ENCODE measurements at regions not wholly inside any gene's neighbourhood (a gene's known extent, or its start where the extent isn't known, plus 50 kb on each side); places are given as distances from the start of the nearest gene placed in this dataset.

DNA sequence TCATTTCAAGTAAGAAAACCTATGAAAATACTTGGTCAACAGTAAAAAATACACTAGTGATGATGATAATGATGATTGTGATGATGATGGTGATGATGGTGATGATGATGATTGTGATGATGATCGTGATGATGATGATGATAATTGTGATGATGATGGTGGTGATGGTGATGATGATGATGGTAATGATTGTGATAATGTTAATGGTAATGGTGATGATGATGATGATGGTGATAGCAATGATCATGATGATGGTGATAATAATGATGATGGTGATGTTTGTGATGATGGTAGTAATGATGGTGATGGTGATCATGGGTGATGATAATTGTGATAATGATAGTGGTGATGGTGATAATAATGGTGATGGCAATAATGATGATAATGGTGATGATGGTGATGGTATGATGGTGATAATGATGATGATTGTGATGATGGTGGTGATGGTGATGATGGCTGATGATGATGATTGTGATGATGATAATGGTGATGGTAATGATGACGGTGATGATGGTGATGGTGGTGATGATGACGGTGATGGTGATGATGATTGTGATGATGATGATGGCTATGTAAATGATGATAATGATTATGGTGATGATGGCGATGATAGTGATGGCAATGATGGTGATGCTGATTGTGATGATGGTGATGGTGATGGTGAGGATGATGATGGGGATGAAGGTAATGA, 62.1 kb downstream of the VCX3A start:
- H3K4me3 ChIP-seq (ENCODE audit: low read length), result no peak overlapping the region
- TF ChIP-seq, protein P1, sequence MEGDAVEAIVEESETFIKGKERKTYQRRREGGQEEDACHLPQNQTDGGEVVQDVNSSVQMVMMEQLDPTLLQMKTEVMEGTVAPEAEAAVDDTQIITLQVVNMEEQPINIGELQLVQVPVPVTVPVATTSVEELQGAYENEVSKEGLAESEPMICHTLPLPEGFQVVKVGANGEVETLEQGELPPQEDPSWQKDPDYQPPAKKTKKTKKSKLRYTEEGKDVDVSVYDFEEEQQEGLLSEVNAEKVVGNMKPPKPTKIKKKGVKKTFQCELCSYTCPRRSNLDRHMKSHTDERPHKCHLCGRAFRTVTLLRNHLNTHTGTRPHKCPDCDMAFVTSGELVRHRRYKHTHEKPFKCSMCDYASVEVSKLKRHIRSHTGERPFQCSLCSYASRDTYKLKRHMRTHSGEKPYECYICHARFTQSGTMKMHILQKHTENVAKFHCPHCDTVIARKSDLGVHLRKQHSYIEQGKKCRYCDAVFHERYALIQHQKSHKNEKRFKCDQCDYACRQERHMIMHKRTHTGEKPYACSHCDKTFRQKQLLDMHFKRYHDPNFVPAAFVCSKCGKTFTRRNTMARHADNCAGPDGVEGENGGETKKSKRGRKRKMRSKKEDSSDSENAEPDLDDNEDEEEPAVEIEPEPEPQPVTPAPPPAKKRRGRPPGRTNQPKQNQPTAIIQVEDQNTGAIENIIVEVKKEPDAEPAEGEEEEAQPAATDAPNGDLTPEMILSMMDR (conservative IDR thresholded peaks at IDR 0.05; ENCODE audit: low read depth, low read length), result no peak
- DNase-seq (ENCODE audit: low read depth), result no peak

DNA sequence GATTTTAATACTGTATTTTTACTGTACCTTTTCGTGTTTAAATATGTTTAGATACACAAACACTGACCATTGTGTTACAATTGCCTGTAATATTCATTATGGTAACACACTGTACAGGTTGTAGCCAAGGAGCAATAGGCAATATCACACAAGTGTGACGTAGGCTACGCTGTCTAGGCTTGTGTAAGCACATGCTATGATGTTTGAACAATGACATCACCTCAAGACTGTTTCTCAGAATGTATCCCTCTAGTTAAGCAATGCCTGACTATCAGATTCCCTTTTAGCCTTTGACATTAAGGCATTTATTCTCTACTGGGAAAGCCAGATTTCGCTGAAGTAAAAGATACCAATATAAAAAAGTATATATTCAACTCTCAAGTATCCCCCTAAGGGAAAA, 66.2 kb downstream of the VCX3A start:
- no peak for DNase-seq (ENCODE audit: low read depth)
- H3K4me3 ChIP-seq (ENCODE audit: low read length), result no peak overlapping the region
- TF ChIP-seq, protein P1 (conservative IDR thresholded peaks at IDR 0.05; ENCODE audit: low read depth, low read length), result no peak

DNA sequence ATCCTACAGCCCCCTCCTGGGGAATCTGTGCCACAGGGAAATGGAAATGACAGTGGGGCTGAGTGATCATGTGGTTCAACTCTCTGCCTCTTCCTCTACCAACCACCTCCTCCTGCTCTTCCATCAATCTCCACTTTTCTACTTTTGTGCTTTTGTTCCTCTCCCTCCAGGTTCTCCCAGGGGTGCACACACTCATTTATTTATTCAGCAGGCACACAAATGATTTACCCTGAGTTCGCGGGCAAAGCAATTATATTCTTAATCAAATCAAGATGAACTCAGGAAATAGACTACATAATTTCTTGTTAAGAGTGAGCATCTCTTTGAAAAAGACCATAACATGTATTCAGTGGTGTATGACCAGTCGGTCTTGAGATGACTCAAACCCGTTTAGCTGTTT, 69.2 kb downstream of the VCX3A start:
- no peak for DNase-seq (ENCODE audit: low read depth)
- no peak overlapping the region for H3K4me3 ChIP-seq (ENCODE audit: low read length)
- TF ChIP-seq, protein P1 (conservative IDR thresholded peaks at IDR 0.05; ENCODE audit: low read depth, low read length), result no peak

DNA sequence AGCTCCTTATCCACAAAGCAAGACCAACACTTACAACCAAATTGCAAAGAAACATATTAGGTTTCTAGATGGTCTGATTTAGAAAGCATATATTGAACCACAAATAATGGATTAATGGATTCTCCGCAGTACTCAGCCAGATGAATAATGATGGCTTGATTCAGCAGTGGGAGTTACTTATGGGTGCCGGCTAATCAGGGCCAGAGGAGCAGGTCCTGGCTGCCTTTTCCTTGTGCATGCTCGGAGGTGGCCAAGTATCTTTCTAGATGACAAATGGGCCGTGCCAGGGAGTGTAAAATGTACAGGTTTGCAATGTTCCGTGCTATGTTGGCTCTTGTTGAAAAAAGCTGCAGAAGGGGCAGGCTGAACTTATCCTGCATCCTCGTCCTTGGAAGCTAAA, 70.2 kb downstream of the VCX3A start:
- H3K4me3 ChIP-seq (ENCODE audit: low read length), result no peak overlapping the region
- TF ChIP-seq, protein P1 (conservative IDR thresholded peaks at IDR 0.05; ENCODE audit: low read depth, low read length), result no peak
- DNase-seq (ENCODE audit: low read depth), result no peak

DNA sequence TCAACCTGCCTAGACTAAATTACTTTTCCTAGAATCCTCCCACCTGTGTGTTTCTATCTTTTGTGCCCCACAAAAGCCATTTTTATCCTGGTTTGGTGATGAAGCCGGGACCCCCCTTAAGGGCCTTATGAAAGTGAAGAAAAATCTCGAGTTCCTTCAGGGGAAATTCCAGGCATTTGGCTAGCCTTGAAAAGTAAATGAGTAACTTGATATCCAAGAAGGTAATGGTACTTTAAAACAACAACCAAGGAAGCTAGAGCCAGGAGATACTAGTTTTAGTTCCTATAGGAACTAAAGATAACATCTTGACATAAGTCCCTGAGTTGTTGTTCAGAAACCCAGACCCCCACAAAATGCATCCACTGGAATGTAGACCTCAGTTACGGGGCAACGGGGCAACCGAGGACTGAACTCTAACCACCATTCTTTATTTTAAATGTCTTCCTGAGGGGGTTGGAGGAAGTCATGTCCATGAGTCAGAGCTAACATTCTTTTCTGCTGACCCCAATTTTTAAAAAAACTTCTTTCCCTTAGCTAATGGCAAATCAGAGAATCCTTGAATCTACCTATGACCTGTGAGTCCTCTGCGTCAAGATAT, 73.9 kb downstream of the VCX3A start:
- TF ChIP-seq, protein P1 (conservative IDR thresholded peaks at IDR 0.05; ENCODE audit: low read depth, low read length), result no peak
- DNase-seq (ENCODE audit: low read depth), result no peak
- H3K4me3 ChIP-seq (ENCODE audit: low read length), result no peak overlapping the region

DNA sequence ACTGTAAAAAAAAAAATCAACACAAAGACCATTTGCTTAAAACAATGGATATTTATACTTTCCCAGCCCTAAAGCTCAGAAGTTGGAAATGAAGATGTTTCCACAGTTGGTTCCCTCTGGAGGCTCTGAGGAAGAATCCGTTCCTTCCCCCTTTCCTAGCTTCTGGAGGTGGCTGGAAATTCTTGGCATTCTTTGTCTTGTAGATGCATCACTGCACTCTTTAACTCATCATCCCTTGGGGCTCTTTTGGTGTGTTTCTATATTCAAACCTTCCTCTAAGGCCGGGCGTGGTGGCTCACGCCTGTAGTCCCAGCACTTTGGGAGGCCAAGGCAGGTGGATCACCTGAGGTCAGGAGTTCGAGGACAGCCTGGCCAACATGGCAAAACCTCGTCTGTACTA, 78.7 kb downstream of the VCX3A start:
- TF ChIP-seq, protein P1 (conservative IDR thresholded peaks at IDR 0.05; ENCODE audit: low read depth, low read length), result no peak
- no peak overlapping the region for H3K4me3 ChIP-seq (ENCODE audit: low read length)
- DNase-seq (ENCODE audit: low read depth), result no peak

DNA sequence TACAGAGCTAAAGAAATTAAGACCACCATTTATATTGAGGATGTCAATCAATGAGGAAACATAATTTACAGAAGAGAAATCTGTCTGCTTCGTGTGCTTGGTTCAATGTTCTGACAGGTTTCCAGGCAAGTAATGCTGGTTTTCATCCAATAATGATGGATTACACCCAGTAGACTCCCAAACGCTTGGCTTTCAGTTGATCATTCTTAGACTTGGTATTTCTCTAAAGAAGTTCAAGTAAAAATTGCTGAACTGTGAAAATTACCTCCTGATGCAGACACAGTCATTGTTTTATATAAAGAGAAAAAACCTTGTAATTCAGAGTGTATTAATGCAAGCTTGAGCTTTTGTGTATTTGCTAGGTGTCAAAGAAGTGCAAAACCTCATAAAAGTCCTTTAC, 85.0 kb downstream of the VCX3A start:
- no peak overlapping the region for H3K4me3 ChIP-seq (ENCODE audit: low read length)
- DNase-seq (ENCODE audit: low read depth), result no peak
- TF ChIP-seq, protein P1 (conservative IDR thresholded peaks at IDR 0.05; ENCODE audit: low read depth, low read length), result no peak
